IMR-90 (cell line): ENCODE measurements at regions not wholly inside any gene's neighbourhood (a gene's known extent, or its start where the extent isn't known, plus 50 kb on each side); places are given as distances from the start of the nearest gene placed in this dataset.

Experiments
- ATAC-seq: fragments of 200-7000 bp; cut with Tn5 transposase; 2 replicates; pipeline ENCODE4 v1.9.1; 2020; ENCODE audit warnings: low read depth, mild to moderate bottlenecking, moderate library complexity
- BruUV-seq: library from RNA; stranded (reverse); fragments of 400-500 nt; replicated peaks from 2 replicates; lab custom pipeline; 2021; lab: Mats Ljungman, UMichigan
- CTCF ChIA-PET: fragments of 300-600 bp; formaldehyde crosslinking; extraction: SDS; loops from one replicate; lab custom pipeline; 2021; ENCODE audit warnings: antibody characterized with exemption; lab: Yijun Ruan, JAX
- POLR2A ChIA-PET: fragments of 300-600 bp; sonication (Branson Sonifier 250); formaldehyde crosslinking; loops from one replicate; lab custom pipeline; 2022; ENCODE audit warnings: antibody characterized with exemption; ENCODE audit not compliant: unreplicated experiment; lab: Charles Lee
- DNase-seq: peaks from one replicate; pipeline ENCODE4 v3.0.0; 2013
- H2AFZ ChIP-seq: replicated peaks from 2 replicates; pipeline ENCODE3; 2013; ENCODE audit warnings: low read length, mild to moderate bottlenecking; ENCODE audit not compliant: poor library complexity
- H2AK5ac ChIP-seq: 2 replicates; pipeline ENCODE4 v1.6.1; 2013; ENCODE audit warnings: low read depth, low read length, inconsistent platforms
- H2AK9ac ChIP-seq: replicated peaks from 2 replicates; pipeline ENCODE3; 2013; ENCODE audit warnings: mild to moderate bottlenecking, low read depth, low read length, moderate library complexity; ENCODE audit not compliant: poor library complexity
- H2BK120ac ChIP-seq: 2 replicates; pipeline ENCODE4 v1.6.1; 2013; ENCODE audit warnings: low read depth, low read length, inconsistent platforms
- H2BK15ac ChIP-seq: 3 replicates; pipeline ENCODE4 v1.6.1; 2013; ENCODE audit warnings: low read depth, low read length, inconsistent platforms
- H2BK20ac ChIP-seq: 2 replicates; pipeline ENCODE4 v1.6.1; 2013; ENCODE audit warnings: low read depth, mild to moderate bottlenecking, inconsistent platforms, low read length, moderate library complexity
- H2BK5ac ChIP-seq: 2 replicates; pipeline ENCODE4 v1.6.1; 2013; ENCODE audit warnings: mild to moderate bottlenecking, low read depth, low read length, inconsistent platforms; ENCODE audit not compliant: poor library complexity, severe bottlenecking
- H3K14ac ChIP-seq: replicated peaks from 2 replicates; pipeline ENCODE4 v1.6.1; 2013; ENCODE audit warnings: low read depth, low read length, inconsistent platforms
- H3K18ac ChIP-seq: 2 replicates; pipeline ENCODE4 v1.6.1; 2013; ENCODE audit warnings: low read depth, low read length, control low read depth
- H3K23ac ChIP-seq: 2 replicates; pipeline ENCODE4 v1.6.1; 2013; ENCODE audit warnings: low read depth, low read length, inconsistent platforms
- H3K27ac ChIP-seq: 2 replicates; pipeline ENCODE4 v1.5.1; 2013; ENCODE audit warnings: mild to moderate bottlenecking, control low read depth, low read length; ENCODE audit not compliant: insufficient read depth
- H3K27me3 ChIP-seq: 2 replicates; pipeline ENCODE4 v1.6.1; 2013; ENCODE audit warnings: low read length; ENCODE audit not compliant: control insufficient read depth, insufficient read depth
- H3K36me3 ChIP-seq: 2 replicates; pipeline ENCODE4 v1.6.1; 2013; ENCODE audit warnings: low read length, mixed read lengths; ENCODE audit not compliant: control insufficient read depth, insufficient read depth
- H3K4ac ChIP-seq: 2 replicates; pipeline ENCODE4 v1.6.1; 2013; ENCODE audit warnings: low read depth, low read length, inconsistent platforms
- H3K4me1 ChIP-seq: 2 replicates; pipeline ENCODE4 v1.6.1; 2013; ENCODE audit warnings: low read length, mixed read lengths; ENCODE audit not compliant: control insufficient read depth, insufficient read depth
- H3K4me2 ChIP-seq: 2 replicates; pipeline ENCODE4 v1.6.1; 2013; ENCODE audit warnings: low read depth, mild to moderate bottlenecking, control low read depth, low read length, moderate library complexity
- H3K4me3 ChIP-seq: 2 replicates; pipeline ENCODE4 v1.5.1; 2013; ENCODE audit warnings: low read depth, mild to moderate bottlenecking, control low read depth, low read length, moderate library complexity; ENCODE audit not compliant: insufficient read depth
- H3K56ac ChIP-seq: 2 replicates; pipeline ENCODE4 v1.6.1; 2013; ENCODE audit warnings: low read length, inconsistent platforms; ENCODE audit not compliant: insufficient read depth; ENCODE audit errors: extremely low read depth
- H3K79me1 ChIP-seq, 2 experiments: 2 replicates each; pipeline ENCODE4 v1.6.1; 2013; ENCODE audit warnings: low read length in 2 of 2, inconsistent platforms in 1 of 2, low read depth in 1 of 2
- H3K9ac ChIP-seq: 2 replicates; pipeline ENCODE4 v1.6.1; 2013; ENCODE audit warnings: low read depth, low read length, control low read depth
- H3K9me1 ChIP-seq: 2 replicates; pipeline ENCODE4 v1.6.1; 2013; ENCODE audit warnings: low read length, inconsistent platforms; ENCODE audit not compliant: insufficient read depth
- H3K9me3 ChIP-seq: 2 replicates; pipeline ENCODE4 v1.6.1; 2013; ENCODE audit warnings: low read length; ENCODE audit not compliant: control insufficient read depth, insufficient read depth
- H4K20me1 ChIP-seq: 2 replicates; pipeline ENCODE4 v1.6.1; 2013; ENCODE audit warnings: low read length, inconsistent platforms; ENCODE audit not compliant: insufficient read depth
- H4K5ac ChIP-seq: 2 replicates; pipeline ENCODE4 v1.6.1; 2013; ENCODE audit warnings: mild to moderate bottlenecking, low read depth, low read length, control low read depth
- H4K8ac ChIP-seq, 2 experiments: 2 replicates each; pipeline ENCODE4 v1.6.1; 2013; ENCODE audit warnings: low read depth in 2 of 2, low read length in 2 of 2, control low read depth in 1 of 2, inconsistent platforms in 1 of 2
- H4K91ac ChIP-seq: 2 replicates; pipeline ENCODE4 v1.6.1; 2013; ENCODE audit warnings: low read depth, low read length, inconsistent platforms; ENCODE audit not compliant: insufficient read depth
- BHLHE40 ChIP-seq: fragments of 150-350 bp; IDR thresholded peaks from 2 replicates; pipeline ENCODE4 v1.6.1; 2016; ENCODE audit warnings: mild to moderate bottlenecking, low read depth, low read length
- CEBPB ChIP-seq: IDR thresholded peaks from 2 replicates; pipeline ENCODE4 v1.6.1; 2012; ENCODE audit warnings: low read depth, low read length, improper control_type of control experiment
- CHD1 ChIP-seq: IDR thresholded peaks from 2 replicates; pipeline ENCODE4 v1.6.1; 2012; ENCODE audit warnings: low read depth, low read length, improper control_type of control experiment
- FOS ChIP-seq: fragments of 150-350 bp; IDR thresholded peaks from 2 replicates; pipeline ENCODE4 v1.6.1; 2016; ENCODE audit warnings: low read depth, low read length
- MAFK ChIP-seq: IDR thresholded peaks from 2 replicates; pipeline ENCODE4 v1.6.1; 2012; ENCODE audit warnings: low read depth, low read length, improper control_type of control experiment
- MAZ ChIP-seq: IDR thresholded peaks from 2 replicates; pipeline ENCODE4 v1.6.1; 2012; ENCODE audit warnings: low read depth, mild to moderate bottlenecking, low read length, improper control_type of control experiment, moderate library complexity, borderline replicate concordance
- MXI1 ChIP-seq: IDR thresholded peaks from 2 replicates; pipeline ENCODE4 v1.6.1; 2012; ENCODE audit warnings: low read depth, mild to moderate bottlenecking, low read length, moderate library complexity, borderline replicate concordance
- NFE2L2 ChIP-seq: fragments of 150-350 bp; IDR thresholded peaks from 2 replicates; pipeline ENCODE4 v1.6.1; 2016; ENCODE audit warnings: low read depth, mild to moderate bottlenecking, low read length
- RAD21 ChIP-seq: IDR thresholded peaks from 2 replicates; pipeline ENCODE4 v1.6.1; 2012; ENCODE audit warnings: low read length, improper control_type of control experiment
- RCOR1 ChIP-seq: IDR thresholded peaks from 2 replicates; pipeline ENCODE4 v1.6.1; 2012; ENCODE audit warnings: mild to moderate bottlenecking, low read length, improper control_type of control experiment; ENCODE audit not compliant: insufficient replicate concordance
- RFX5 ChIP-seq: IDR thresholded peaks from 2 replicates; pipeline ENCODE4 v1.8.0; 2012; ENCODE audit warnings: low read depth, mild to moderate bottlenecking, low read length, moderate library complexity
- SMC3 ChIP-seq: fragments of 150-350 bp; IDR thresholded peaks from 2 replicates; pipeline ENCODE4 v1.6.1; 2016; ENCODE audit warnings: low read depth, mild to moderate bottlenecking, antibody characterized with exemption, low read length, moderate library complexity
- whole genome bisulfite sequencing, 2 experiments: methylation state at CpG; one replicate each; pipeline versions ENCODE4 v1.1.5 to v1.1.7; 2013; ENCODE audit warnings: missing lambda C conversion rate in 2 of 2; ENCODE audit not compliant: insufficient read length in 1 of 2; ENCODE audit errors: extremely low coverage in 2 of 2; 5-methylcytosine and 5-hydroxymethylcytosine counted together
- dilution Hi-C: fragments of 300-500 bp; cut with HindIII; formaldehyde crosslinking; loops from one replicate; pipeline ENCODE4 v1.14.3; 2018; ENCODE audit warnings: low sequenced_read_pairs; ENCODE audit not compliant: unreplicated experiment
- in situ Hi-C: fragments of 300-500 bp; cut with MboI; formaldehyde crosslinking; loops from 3 replicates; pipeline ENCODE4 v1.14.3; 2019; ENCODE audit warnings: low sequenced_read_pairs, inconsistent platforms, mixed read lengths
- intact Hi-C: fragments of 100-400 bp; cut with micrococcal nuclease; formaldehyde crosslinking; loops from 2 replicates; pipeline ENCODE4 v1.10.0; 2022
- TF ChIP-seq, protein P1 (sequence below): fragments of 150-350 bp; IDR thresholded peaks from 2 replicates; pipeline ENCODE4 v1.6.1; 2017; ENCODE audit warnings: mild to moderate bottlenecking, antibody characterized with exemption, low read length, low read depth
- TF ChIP-seq, protein P2 (sequence below): conservative IDR thresholded peaks from 2 replicates; pipeline ENCODE4 v1.5.1; 2012; ENCODE audit warnings: mild to moderate bottlenecking, low read depth, low read length, improper control_type of control experiment

DNA sequence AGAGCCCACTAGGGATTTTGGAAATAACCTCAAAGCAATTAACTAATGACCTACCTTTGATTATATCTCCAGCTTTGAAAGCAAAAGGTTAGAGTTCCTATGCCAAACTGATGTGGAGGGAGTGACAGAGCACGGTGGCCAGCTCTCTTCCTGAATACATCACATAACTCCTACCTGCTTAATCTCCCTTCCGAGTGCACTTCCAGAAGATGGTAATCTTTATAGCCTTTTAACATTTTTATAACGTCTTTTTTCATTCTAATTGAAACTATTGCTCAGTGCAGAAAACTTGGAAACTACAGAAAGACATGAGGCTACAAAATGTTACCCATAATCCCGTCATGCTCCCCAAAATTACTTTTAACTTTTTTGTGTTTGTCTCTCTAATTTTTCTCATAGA lies 110.5 kb upstream of the COX10 start:
- H3K4me2 ChIP-seq = no peak overlapping the region
- no peak for TF ChIP-seq MAZ
- no peak for TF ChIP-seq RAD21
- TF ChIP-seq SMC3 = no peak
- TF ChIP-seq CHD1 = no peak
- no peak for TF ChIP-seq CEBPB
- no peak for TF ChIP-seq NFE2L2
- no peak for TF ChIP-seq BHLHE40
- no peak for TF ChIP-seq FOS
- no peak for TF ChIP-seq MAFK
- TF ChIP-seq, protein P1, sequence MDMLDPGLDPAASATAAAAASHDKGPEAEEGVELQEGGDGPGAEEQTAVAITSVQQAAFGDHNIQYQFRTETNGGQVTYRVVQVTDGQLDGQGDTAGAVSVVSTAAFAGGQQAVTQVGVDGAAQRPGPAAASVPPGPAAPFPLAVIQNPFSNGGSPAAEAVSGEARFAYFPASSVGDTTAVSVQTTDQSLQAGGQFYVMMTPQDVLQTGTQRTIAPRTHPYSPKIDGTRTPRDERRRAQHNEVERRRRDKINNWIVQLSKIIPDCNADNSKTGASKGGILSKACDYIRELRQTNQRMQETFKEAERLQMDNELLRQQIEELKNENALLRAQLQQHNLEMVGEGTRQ = no peak
- no peak for TF ChIP-seq RFX5
- TF ChIP-seq, protein P2, sequence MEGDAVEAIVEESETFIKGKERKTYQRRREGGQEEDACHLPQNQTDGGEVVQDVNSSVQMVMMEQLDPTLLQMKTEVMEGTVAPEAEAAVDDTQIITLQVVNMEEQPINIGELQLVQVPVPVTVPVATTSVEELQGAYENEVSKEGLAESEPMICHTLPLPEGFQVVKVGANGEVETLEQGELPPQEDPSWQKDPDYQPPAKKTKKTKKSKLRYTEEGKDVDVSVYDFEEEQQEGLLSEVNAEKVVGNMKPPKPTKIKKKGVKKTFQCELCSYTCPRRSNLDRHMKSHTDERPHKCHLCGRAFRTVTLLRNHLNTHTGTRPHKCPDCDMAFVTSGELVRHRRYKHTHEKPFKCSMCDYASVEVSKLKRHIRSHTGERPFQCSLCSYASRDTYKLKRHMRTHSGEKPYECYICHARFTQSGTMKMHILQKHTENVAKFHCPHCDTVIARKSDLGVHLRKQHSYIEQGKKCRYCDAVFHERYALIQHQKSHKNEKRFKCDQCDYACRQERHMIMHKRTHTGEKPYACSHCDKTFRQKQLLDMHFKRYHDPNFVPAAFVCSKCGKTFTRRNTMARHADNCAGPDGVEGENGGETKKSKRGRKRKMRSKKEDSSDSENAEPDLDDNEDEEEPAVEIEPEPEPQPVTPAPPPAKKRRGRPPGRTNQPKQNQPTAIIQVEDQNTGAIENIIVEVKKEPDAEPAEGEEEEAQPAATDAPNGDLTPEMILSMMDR = no peak
- no peak for TF ChIP-seq RCOR1
- TF ChIP-seq MXI1 = no peak
- dilution Hi-C loops = no loop called here

More for the DNA sequence above, 110.5 kb upstream of the COX10 start:
- Histone ChIP-seq H4K5ac (no peak overlapping the region), H4K8ac (no peak overlapping the region), H2BK20ac (no peak overlapping the region), H2AFZ (no peak overlapping the region), H3K9ac (no peak overlapping the region), H3K23ac (no peak overlapping the region), H4K91ac (no peak overlapping the region), H3K9me1 (no peaks in the 10 kb centered on the region), H3K79me1 (no peaks in the 10 kb centered on the region), H3K36me3 (no peaks in the 10 kb centered on the region), H3K4me1 (no peaks in the 10 kb centered on the region), H3K14ac (no peak overlapping the region), H3K9me3 (no peaks in the 10 kb centered on the region), H3K18ac (no peak overlapping the region), H3K4me3 (no peak overlapping the region), H4K20me1 (no peaks in the 10 kb centered on the region), H3K56ac (no peak overlapping the region), H2BK15ac (no peak overlapping the region), H2BK120ac (no peak overlapping the region), H2AK5ac (no peak overlapping the region), H3K4ac (no peak overlapping the region), H2BK5ac (no peak overlapping the region), H2AK9ac (no peak overlapping the region), H3K27ac (no peak overlapping the region), H3K27me3 (no peaks in the 10 kb centered on the region)
- in situ Hi-C loops = no loop called here
- ATAC-seq (no peak), DNase-seq (no peak)
- POLR2A ChIA-PET = no interaction called here
- CTCF ChIA-PET = no interaction called here
- no CpG with 5 or more reads among the region's 4 CpGs for WGBS, 2 experiments
- no TSS peak for BruUV-seq
- intact Hi-C loops = no loop called here
